ENCODE measurements at regions not wholly inside any gene's neighbourhood (a gene's known extent, or its start where the extent isn't known, plus 50 kb on each side); places are given as distances from the start of the nearest gene placed in this dataset.

DNA sequence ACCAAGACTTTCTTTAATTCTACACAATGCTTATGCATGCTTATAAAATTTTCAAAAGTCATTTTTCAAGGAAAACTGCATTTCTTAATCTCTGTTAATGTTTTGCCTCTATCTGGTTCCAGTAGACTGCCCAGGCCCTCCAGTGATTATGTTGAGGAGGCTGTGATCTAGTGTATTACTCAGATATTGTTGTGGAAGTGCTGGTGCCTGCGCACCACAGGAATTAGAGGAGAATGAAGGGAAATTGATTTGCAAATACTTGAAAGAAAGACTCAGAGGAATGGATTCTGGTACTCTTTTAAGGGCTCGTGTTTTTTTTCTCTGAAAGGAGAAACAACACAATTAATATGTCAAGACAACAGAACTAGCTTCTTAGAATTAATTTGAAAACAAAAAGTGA lies 1015.1 kb downstream of the RPA4 start:
- TF ChIP-seq POLR2A (IDR thresholded peaks at IDR 0.05) = no peak
- TF ChIP-seq CTCF (IDR thresholded peaks at IDR 0.05) = no peak
- TF ChIP-seq EP300 (IDR thresholded peaks at IDR 0.05) = no peak
